ENCODE measurements at regions not wholly inside any gene's neighbourhood (a gene's known extent, or its start where the extent isn't known, plus 50 kb on each side); places are given as distances from the start of the nearest gene placed in this dataset.

DNA sequence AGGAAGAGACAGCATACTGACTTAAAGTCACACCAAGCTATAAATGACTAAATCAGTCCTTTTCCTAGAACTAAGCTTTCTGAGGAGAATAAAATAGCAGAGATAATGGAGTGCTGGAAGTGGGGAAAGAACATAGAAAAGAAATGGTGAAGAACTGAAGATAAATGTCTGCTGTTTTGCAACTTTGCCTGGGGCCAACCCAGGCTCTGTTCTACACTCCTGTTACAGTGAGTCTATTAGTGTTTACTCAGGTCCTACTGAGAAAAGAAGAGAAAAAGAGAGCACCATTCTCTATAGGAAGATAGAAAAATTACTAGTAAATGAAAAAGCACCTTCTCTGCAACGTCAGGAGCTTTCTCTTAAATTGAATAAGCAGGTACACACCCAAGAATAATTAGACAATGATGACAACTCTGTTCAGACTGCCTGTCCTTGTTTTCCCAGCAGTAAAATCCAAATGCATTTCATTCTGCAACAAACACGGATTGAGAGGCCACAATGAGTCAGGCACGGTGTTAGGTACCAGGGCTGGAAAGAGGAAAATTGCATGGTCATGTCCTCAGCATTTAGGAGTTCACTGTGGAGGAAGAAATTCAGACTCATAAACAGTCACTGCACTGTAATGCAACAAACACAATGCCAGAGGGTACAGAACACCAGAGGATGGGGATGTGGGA, 139.4 kb upstream of the CAMK1G start:
- no peaks in the 10 kb centered on the region for H4K20me1 ChIP-seq (ENCODE audit: insufficient read depth, low read length)
- no CpG with 5 or more reads among the region's 3 CpGs for WGBS (ENCODE audit: insufficient coverage)
- no peak overlapping the region for H3K9ac ChIP-seq (ENCODE audit: insufficient read depth, low read length, poor library complexity, severe bottlenecking)
- TF ChIP-seq, protein P1, sequence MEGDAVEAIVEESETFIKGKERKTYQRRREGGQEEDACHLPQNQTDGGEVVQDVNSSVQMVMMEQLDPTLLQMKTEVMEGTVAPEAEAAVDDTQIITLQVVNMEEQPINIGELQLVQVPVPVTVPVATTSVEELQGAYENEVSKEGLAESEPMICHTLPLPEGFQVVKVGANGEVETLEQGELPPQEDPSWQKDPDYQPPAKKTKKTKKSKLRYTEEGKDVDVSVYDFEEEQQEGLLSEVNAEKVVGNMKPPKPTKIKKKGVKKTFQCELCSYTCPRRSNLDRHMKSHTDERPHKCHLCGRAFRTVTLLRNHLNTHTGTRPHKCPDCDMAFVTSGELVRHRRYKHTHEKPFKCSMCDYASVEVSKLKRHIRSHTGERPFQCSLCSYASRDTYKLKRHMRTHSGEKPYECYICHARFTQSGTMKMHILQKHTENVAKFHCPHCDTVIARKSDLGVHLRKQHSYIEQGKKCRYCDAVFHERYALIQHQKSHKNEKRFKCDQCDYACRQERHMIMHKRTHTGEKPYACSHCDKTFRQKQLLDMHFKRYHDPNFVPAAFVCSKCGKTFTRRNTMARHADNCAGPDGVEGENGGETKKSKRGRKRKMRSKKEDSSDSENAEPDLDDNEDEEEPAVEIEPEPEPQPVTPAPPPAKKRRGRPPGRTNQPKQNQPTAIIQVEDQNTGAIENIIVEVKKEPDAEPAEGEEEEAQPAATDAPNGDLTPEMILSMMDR (IDR thresholded peaks at IDR 0.05) = no peak
- DNase-seq = no peak
- Mint-ChIP-seq H3K27me3 (ENCODE audit: low read depth in 3 of 3) (peaks cover 0 to 6% (median 6%) of the 10 kb centered on the region in 3 donors), H3K4me3 (no peak overlapping the region), H3K9me3 (peaks cover 0 to 7% (median 5%) of the 10 kb centered on the region in 7 donors), H3K36me3 (no peaks in the 10 kb centered on the region), H3K4me1 (no peaks in the 10 kb centered on the region), H3K27ac (no peak overlapping the region)
- H3K9me3 ChIP-seq (replicated peaks in 1 of 2; ENCODE audit: control insufficient read depth in 1 of 2, insufficient read depth in 1 of 2, low read length in 2 of 2) = no peaks in the 10 kb centered on the region
- intact Hi-C loops (cut with micrococcal nuclease) = no loop called here
- no peak overlapping the region for H3K4me2 ChIP-seq (replicated peaks; ENCODE audit: extremely low read depth, low read length, poor library complexity, severe bottlenecking)
- H3K27me3 ChIP-seq (ENCODE audit: control insufficient read depth in 2 of 2, insufficient read depth in 2 of 2, low read length in 2 of 2) = no peaks in the 10 kb centered on the region
- no peaks in the 10 kb centered on the region for H3K79me2 ChIP-seq (ENCODE audit: insufficient read depth, low read length)
- no peak overlapping the region for H3K4me3 ChIP-seq (replicated peaks in 1 of 3; ENCODE audit: low read depth in 2 of 3, low read length in 3 of 3)
- no peaks in the 10 kb centered on the region for H3K4me1 ChIP-seq (ENCODE audit: control insufficient read depth in 1 of 2, insufficient read depth in 2 of 2, low read length in 2 of 2)
- no peak overlapping the region for H3K27ac ChIP-seq (ENCODE audit: low read depth in 1 of 2, low read length in 2 of 2)
- no peak overlapping the region for H2AFZ ChIP-seq (ENCODE audit: insufficient read depth, low read depth, low read length, poor library complexity, severe bottlenecking)
- H3K36me3 ChIP-seq (replicated peaks in 1 of 2; ENCODE audit: control insufficient read depth in 1 of 2, insufficient read depth in 2 of 2, low read length in 2 of 2) = no peaks in the 10 kb centered on the region

DNA sequence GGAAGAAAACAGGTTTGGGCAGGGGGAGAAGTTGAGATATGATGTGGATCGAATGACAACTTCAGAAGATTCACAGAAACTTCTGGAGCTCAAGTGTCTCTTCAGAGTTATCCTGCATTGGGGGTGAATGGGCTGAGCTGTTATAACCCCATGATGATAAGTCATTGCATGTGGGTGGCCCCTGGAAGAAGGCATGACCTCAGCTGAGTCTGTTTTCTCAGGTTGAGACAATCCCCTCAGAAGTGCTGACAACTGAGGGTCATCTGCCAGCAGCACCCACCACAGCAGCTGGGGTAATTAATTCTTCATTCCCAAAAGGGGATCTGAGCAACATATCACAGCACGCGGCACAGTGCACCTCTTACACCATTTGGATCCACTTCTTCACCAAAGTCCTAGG, 138.6 kb upstream of the CAMK1G start:
- no peaks in the 10 kb centered on the region for H3K36me3 ChIP-seq (replicated peaks in 1 of 2; ENCODE audit: control insufficient read depth in 1 of 2, insufficient read depth in 2 of 2, low read length in 2 of 2)
- no peaks in the 10 kb centered on the region for H3K9me3 ChIP-seq (replicated peaks in 1 of 2; ENCODE audit: control insufficient read depth in 1 of 2, insufficient read depth in 1 of 2, low read length in 2 of 2)
- TF ChIP-seq, protein P1 (IDR thresholded peaks at IDR 0.05) = no peak
- H3K4me3 ChIP-seq (replicated peaks in 1 of 3; ENCODE audit: low read depth in 2 of 3, low read length in 3 of 3) = no peak overlapping the region
- H3K27me3 ChIP-seq (ENCODE audit: control insufficient read depth in 2 of 2, insufficient read depth in 2 of 2, low read length in 2 of 2) = no peaks in the 10 kb centered on the region
- no peak for DNase-seq
- H4K20me1 ChIP-seq (ENCODE audit: insufficient read depth, low read length) = no peaks in the 10 kb centered on the region
- H3K4me2 ChIP-seq (replicated peaks; ENCODE audit: extremely low read depth, low read length, poor library complexity, severe bottlenecking) = no peak overlapping the region
- no peak overlapping the region for H3K9ac ChIP-seq (ENCODE audit: insufficient read depth, low read length, poor library complexity, severe bottlenecking)
- no peak overlapping the region for H3K4me3 Mint-ChIP-seq
- WGBS (ENCODE audit: insufficient coverage) = 63% methylated on average over 1 of the region's 3 CpGs
- peaks cover 0 to 6% (median 4%) of the 10 kb centered on the region in 7 donors for H3K9me3 Mint-ChIP-seq
- no peak overlapping the region for H3K27ac Mint-ChIP-seq
- no peaks in the 10 kb centered on the region for H3K36me3 Mint-ChIP-seq
- no peaks in the 10 kb centered on the region for H3K4me1 Mint-ChIP-seq
- H3K27me3 Mint-ChIP-seq (ENCODE audit: low read depth in 3 of 3) = peaks cover 0 to 8% (median 8%) of the 10 kb centered on the region in 3 donors
- H2AFZ ChIP-seq (ENCODE audit: insufficient read depth, low read depth, low read length, poor library complexity, severe bottlenecking) = no peak overlapping the region
- H3K27ac ChIP-seq (ENCODE audit: low read depth in 1 of 2, low read length in 2 of 2) = no peak overlapping the region
- H3K79me2 ChIP-seq (ENCODE audit: insufficient read depth, low read length) = no peaks in the 10 kb centered on the region
- no peaks in the 10 kb centered on the region for H3K4me1 ChIP-seq (ENCODE audit: control insufficient read depth in 1 of 2, insufficient read depth in 2 of 2, low read length in 2 of 2)
- intact Hi-C loops (cut with micrococcal nuclease) = no loop called here
